Endothelial cell of umbilical vein (primary cell): ENCODE measurements at regions not wholly inside any gene's neighbourhood (a gene's known extent, or its start where the extent isn't known, plus 50 kb on each side); places are given as distances from the start of the nearest gene placed in this dataset.

Source experiments
- BruUV-seq: library from RNA; stranded (reverse); fragments of 400-500 nt; replicated peaks from 2 replicates; lab custom pipeline; 2021; lab: Mats Ljungman, UMichigan
- CTCF ChIA-PET: fragments of 300-600, 350-600 bp; sonication (Branson Sonifier 250); formaldehyde crosslinking; loops from one replicate; lab custom pipeline; 2021; ENCODE audit warnings: antibody characterized with exemption, inconsistent platforms; lab: Charles Lee
- POLR2A ChIA-PET: fragments of 300-600, 350-600 bp; sonication (Branson Sonifier 250); formaldehyde crosslinking; loops from one replicate; lab custom pipeline; 2021; ENCODE audit warnings: antibody characterized with exemption, inconsistent platforms; lab: Charles Lee
- DNase-seq: peaks from one replicate; pipeline ENCODE4 v3.0.0-alpha.2; 2011; ENCODE audit warnings: low read depth, low spot score
- FAIRE-seq: peaks from 2 replicates; lab custom pipeline; 2011; peaks lifted over from hg19 to GRCh38; lab: Jason Lieb, UNC
- H2AFZ ChIP-seq: 2 replicates; pipeline ENCODE4 v1.6.0; 2012; ENCODE audit warnings: low read depth, low read length, control low read depth, inconsistent platforms
- H3K27ac ChIP-seq: 2 replicates; pipeline ENCODE4 v1.5.1; 2011; ENCODE audit warnings: low read depth, mild to moderate bottlenecking, control low read depth, low read length, moderate library complexity; ENCODE audit not compliant: insufficient read depth
- H3K27me3 ChIP-seq, 2 experiments: 2 replicates each; pipeline versions ENCODE4 v1.6.0 to v1.6.1; 2011; ENCODE audit warnings: low read length in 2 of 2, mixed read lengths in 1 of 2; ENCODE audit not compliant: control insufficient read depth in 2 of 2, insufficient read depth in 2 of 2
- H3K36me3 ChIP-seq, 2 experiments: 2 replicates in 1 of 2; 3 replicates in 1 of 2; pipeline ENCODE4 v1.5.1; 2011; ENCODE audit warnings: low read length in 2 of 2, mild to moderate bottlenecking in 1 of 2, moderate library complexity in 1 of 2; ENCODE audit not compliant: control insufficient read depth in 2 of 2, insufficient read depth in 2 of 2; ENCODE audit errors: extremely low read depth in 1 of 2
- H3K4me1 ChIP-seq: 3 replicates; pipeline ENCODE4 v1.5.1; 2011; ENCODE audit warnings: mild to moderate bottlenecking, low read length; ENCODE audit not compliant: control insufficient read depth, insufficient read depth; ENCODE audit errors: extremely low read depth
- H3K4me2 ChIP-seq: 2 replicates; pipeline ENCODE4 v1.6.1; 2011; ENCODE audit warnings: low read length, control low read depth, mixed read lengths; ENCODE audit not compliant: insufficient read depth
- H3K4me3 ChIP-seq, 3 experiments: fragments of 200-600 bp in 1 of 3; sonication (generic), shearing (Covaris generic) in 1 of 3; replicated peaks in 1 of 3; 2 replicates each; pipeline ENCODE4 v1.5.1; 2011 to 2016; ENCODE audit warnings: control low read depth in 3 of 3, low read length in 3 of 3, mild to moderate bottlenecking in 2 of 3, inconsistent platforms in 1 of 3, low read depth in 1 of 3, moderate library complexity in 1 of 3; ENCODE audit not compliant: insufficient read depth in 1 of 3
- H3K79me2 ChIP-seq: 2 replicates; pipeline ENCODE4 v1.6.0; 2012; ENCODE audit warnings: low read length, inconsistent platforms; ENCODE audit not compliant: control insufficient read depth, insufficient read depth
- H3K9ac ChIP-seq: replicated peaks from 2 replicates; pipeline ENCODE3; 2011; ENCODE audit warnings: low read length, control low read depth; ENCODE audit not compliant: insufficient read depth; ENCODE audit errors: extremely low read depth
- H3K9me1 ChIP-seq: replicated peaks from 3 replicates; pipeline ENCODE4 v1.6.0; 2011; ENCODE audit warnings: mild to moderate bottlenecking, low read length; ENCODE audit not compliant: control insufficient read depth, insufficient read depth; ENCODE audit errors: extremely low read depth
- H3K9me3 ChIP-seq: replicated peaks from 2 replicates; pipeline ENCODE4 v1.5.1; 2012; ENCODE audit warnings: low read length, inconsistent platforms; ENCODE audit not compliant: control insufficient read depth, insufficient read depth
- H4K20me1 ChIP-seq: replicated peaks from 2 replicates; pipeline ENCODE3; 2011; ENCODE audit warnings: mild to moderate bottlenecking, low read length; ENCODE audit not compliant: control insufficient read depth, insufficient read depth; ENCODE audit errors: extremely low read depth
- CTCF ChIP-seq, 2 donors: IDR thresholded peaks; 1 replicate in 1 of 2; 2 replicates in 1 of 2; pipeline ENCODE4 v1.5.1; 2011; ENCODE audit warnings: low read length in 2 of 2, mild to moderate bottlenecking in 2 of 2, moderate library complexity in 2 of 2, control low read depth in 1 of 2, inconsistent platforms in 1 of 2, low read depth in 1 of 2; ENCODE audit not compliant: insufficient read depth in 1 of 2; ENCODE audit errors: extremely low read depth in 1 of 2
- EZH2 ChIP-seq: IDR thresholded peaks from 2 replicates; pipeline ENCODE4 v1.6.1; 2012; ENCODE audit warnings: borderline replicate concordance, low read depth, mild to moderate bottlenecking, moderate library complexity, low read length, inconsistent platforms; ENCODE audit not compliant: severe bottlenecking
- FOS ChIP-seq: IDR thresholded peaks from 2 replicates; pipeline ENCODE4 v1.6.1; 2011; ENCODE audit warnings: mild to moderate bottlenecking, low read length, moderate library complexity, borderline replicate concordance; ENCODE audit not compliant: insufficient read depth
- GATA2 ChIP-seq: IDR thresholded peaks from 2 replicates; pipeline ENCODE4 v1.7.0; 2011; ENCODE audit warnings: low read depth, mild to moderate bottlenecking, moderate library complexity, mixed read lengths, low read length; ENCODE audit not compliant: insufficient read length, insufficient read depth
- JUN ChIP-seq: IDR thresholded peaks from 2 replicates; pipeline ENCODE4 v1.6.1; 2011; ENCODE audit warnings: borderline replicate concordance, low read depth; ENCODE audit not compliant: insufficient read length, insufficient read depth
- MAX ChIP-seq: IDR thresholded peaks from 2 replicates; pipeline ENCODE4 v1.6.1; 2011; ENCODE audit not compliant: insufficient read depth, insufficient read length
- MYC ChIP-seq: IDR thresholded peaks from one replicate; pipeline ENCODE4 v1.6.1; 2011; ENCODE audit warnings: mild to moderate bottlenecking, low read depth, low read length
- POLR2A ChIP-seq: IDR thresholded peaks from 2 replicates; pipeline ENCODE4 v1.6.1; 2012; ENCODE audit warnings: low read depth, mild to moderate bottlenecking, control low read depth, low read length
- POLR2AphosphoS5 ChIP-seq: IDR thresholded peaks from 2 replicates; pipeline ENCODE4 v1.6.1; 2012; ENCODE audit warnings: low read depth, mild to moderate bottlenecking, control low read depth, low read length, moderate library complexity; ENCODE audit not compliant: insufficient read depth
- dilution Hi-C: fragments of 300-500 bp; cut with MboI; formaldehyde crosslinking; loops from one replicate; pipeline ENCODE4 v1.15.0; 2019; ENCODE audit warnings: low sequenced_read_pairs; ENCODE audit not compliant: extremely low pct_ligation_motif_present
- intact Hi-C: fragments of 100-400 bp; cut with micrococcal nuclease; formaldehyde crosslinking; loops from one replicate; pipeline ENCODE4 v1.10.0; 2022

- no peak overlapping the region for H3K9ac ChIP-seq
- intact Hi-C loops (loop anchor here (10.0 kb wide), 1 partner anchor 392 kb away; no protein-coding TSS in a partner anchor), dilution Hi-C loops (no loop called here)
- no peaks in the 10 kb centered on the region for H3K36me3 ChIP-seq
- CTCF ChIA-PET, result no interaction called here
- H2AFZ ChIP-seq, result no peak overlapping the region
- no peak overlapping the region for H3K4me2 ChIP-seq
- peaks cover 2% of the 10 kb centered on the region for H3K9me3 ChIP-seq
- H3K4me1 ChIP-seq, result no peaks in the 10 kb centered on the region
- POLR2A ChIA-PET, result no interaction called here
- no peaks in the 10 kb centered on the region for H3K9me1 ChIP-seq
- BruUV-seq, result no TSS peak
- no peak for DNase-seq
- no peaks in the 10 kb centered on the region for H4K20me1 ChIP-seq
- no peaks in the 10 kb centered on the region for H3K79me2 ChIP-seq
- no peak for FAIRE-seq
- no peaks in the 10 kb centered on the region for H3K27me3 ChIP-seq
- no peak overlapping the region for H3K4me3 ChIP-seq
- TF ChIP-seq JUN (no peak), POLR2A (no peak), MYC (no peak), MAX (no peak), EZH2 (no peak), GATA2 (no peak), POLR2AphosphoS5 (no peak), FOS (no peak), CTCF (IDR thresholded peaks at IDR 0.05; ENCODE audit: extremely low read depth in 1 of 2, insufficient read depth in 1 of 2, low read depth in 1 of 2, low read length in 2 of 2) (no peak)
- H3K27ac ChIP-seq, result no peak overlapping the region
These were observed 611.7 kb downstream of the TSN start for GRCh38 chr2:122366969-122367645.
